Hematopoietic multipotent progenitor cell treated with erythropoietin and hydrocortisone succinate and interleukin-3 and kit ligand, for 6 days (in vitro differentiated cells): ENCODE measurements at regions not wholly inside any gene's neighbourhood (a gene's known extent, or its start where the extent isn't known, plus 50 kb on each side); places are given as distances from the start of the nearest gene placed in this dataset.
"Not testable (repeated sequence)": the region's sequence is repeated elsewhere in the genome, so short reads cannot be mapped to it uniquely, and the experiment has no call there.

Experiments
- DNase-seq: peaks from one replicate; pipeline ENCODE4 v3.0.0-alpha.2; 2015

- no peak for DNase-seq
Observed at GRCh38 chr17:22654447-22654846, 962.1 kb downstream of the KCNJ18 start.

GRCh38 chr17:22669721-22670120 lies 977.4 kb downstream of the KCNJ18 start:
- DNase-seq: no peak

- DNase-seq: no peak
Observed at GRCh38 chr17:22671110-22671509, 978.8 kb downstream of the KCNJ18 start.

GRCh38 chr17:22692066-22692805 lies 999.9 kb downstream of the KCNJ18 start:
- DNase-seq: no peak

GRCh38 chr17:22692806-22693171 lies 1000.5 kb downstream of the KCNJ18 start:
- DNase-seq: no peak

- DNase-seq: peak; percentile 0
Observed at GRCh38 chr17:22694362-22695227, 1002.3 kb downstream of the KCNJ18 start.

- DNase-seq: no peak
Observed at GRCh38 chr17:22695228-22695619, 1002.9 kb downstream of the KCNJ18 start.

- no peak for DNase-seq
Observed at GRCh38 chr17:22703204-22703603, 1010.9 kb downstream of the KCNJ18 start.

- DNase-seq: no peak
Observed at GRCh38 chr17:22703786-22704441, 1011.6 kb downstream of the KCNJ18 start.

- no peak for DNase-seq
Observed at GRCh38 chr17:22704674-22705073, 1012.4 kb downstream of the KCNJ18 start.

- DNase-seq: no peak
Observed at GRCh38 chr17:22707626-22708025, 1015.3 kb downstream of the KCNJ18 start.

GRCh38 chr17:22717211-22717610 lies 1024.9 kb downstream of the KCNJ18 start:
- no peak for DNase-seq

GRCh38 chr17:22718689-22719088 lies 1026.4 kb downstream of the KCNJ18 start:
- no peak for DNase-seq

GRCh38 chr17:22741066-22741465 lies 1048.7 kb downstream of the KCNJ18 start:
- not testable (repeated sequence) for DNase-seq
